Esophagus muscularis mucosa (tissue), 4 donors: ENCODE measurements at regions not wholly inside any gene's neighbourhood (a gene's known extent, or its start where the extent isn't known, plus 50 kb on each side); places are given as distances from the start of the nearest gene placed in this dataset.
A peak's percentile ranks its signal among the peaks of the same experiment; 100 is the strongest.

Experiments used
- CTCF ChIP-seq, 3 experiments: fragments of 200-600 bp in 2 of 3; fragments of 450-650 bp in 1 of 3; sonication (generic) in 2 of 3; IDR thresholded peaks; one replicate each; pipeline ENCODE4 v1.5.1; 2017 to 2019; ENCODE audit warnings: antibody characterized with exemption in 3 of 3, mild to moderate bottlenecking in 2 of 3, moderate library complexity in 1 of 3
- EP300 ChIP-seq: sonication (generic); formaldehyde crosslinking; IDR thresholded peaks from one replicate; pipeline ENCODE4 v1.6.1; 2017; ENCODE audit warnings: antibody characterized with exemption
- POLR2A ChIP-seq: fragments of 450-650 bp; IDR thresholded peaks from one replicate; pipeline ENCODE4 v1.6.1; 2017; ENCODE audit warnings: antibody characterized with exemption, moderate library complexity, mild to moderate bottlenecking, low read depth

GRCh38 chr10:62594093-62594520 lies 210.4 kb upstream of the ADO start:
- TF ChIP-seq CTCF (IDR thresholded peaks at IDR 0.05) (peak; percentile 77 to 88 (median 88)), POLR2A (no peak), EP300 (no peak)
